ENCODE measurements at regions not wholly inside any gene's neighbourhood (a gene's known extent, or its start where the extent isn't known, plus 50 kb on each side); places are given as distances from the start of the nearest gene placed in this dataset.
"Not testable (repeated sequence)": the region's sequence is repeated elsewhere in the genome, so short reads cannot be mapped to it uniquely, and the experiment has no call there.

GRCh38 chr2:103402944-103403343, 641.1 kb downstream of the TMEM182 start:
- BruUV-seq (replicated peaks): no TSS peak
- no peak for DNase-seq (ENCODE audit: low spot score)
- TF ChIP-seq, protein P1, sequence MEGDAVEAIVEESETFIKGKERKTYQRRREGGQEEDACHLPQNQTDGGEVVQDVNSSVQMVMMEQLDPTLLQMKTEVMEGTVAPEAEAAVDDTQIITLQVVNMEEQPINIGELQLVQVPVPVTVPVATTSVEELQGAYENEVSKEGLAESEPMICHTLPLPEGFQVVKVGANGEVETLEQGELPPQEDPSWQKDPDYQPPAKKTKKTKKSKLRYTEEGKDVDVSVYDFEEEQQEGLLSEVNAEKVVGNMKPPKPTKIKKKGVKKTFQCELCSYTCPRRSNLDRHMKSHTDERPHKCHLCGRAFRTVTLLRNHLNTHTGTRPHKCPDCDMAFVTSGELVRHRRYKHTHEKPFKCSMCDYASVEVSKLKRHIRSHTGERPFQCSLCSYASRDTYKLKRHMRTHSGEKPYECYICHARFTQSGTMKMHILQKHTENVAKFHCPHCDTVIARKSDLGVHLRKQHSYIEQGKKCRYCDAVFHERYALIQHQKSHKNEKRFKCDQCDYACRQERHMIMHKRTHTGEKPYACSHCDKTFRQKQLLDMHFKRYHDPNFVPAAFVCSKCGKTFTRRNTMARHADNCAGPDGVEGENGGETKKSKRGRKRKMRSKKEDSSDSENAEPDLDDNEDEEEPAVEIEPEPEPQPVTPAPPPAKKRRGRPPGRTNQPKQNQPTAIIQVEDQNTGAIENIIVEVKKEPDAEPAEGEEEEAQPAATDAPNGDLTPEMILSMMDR (conservative IDR thresholded peaks at IDR 0.05; ENCODE audit: low read depth, low read length): no peak
- no peak for TF ChIP-seq EZH2 (IDR thresholded peaks at IDR 0.05; ENCODE audit: borderline replicate concordance, low read depth, low read length, poor library complexity, severe bottlenecking)
- Histone ChIP-seq H3K27ac (ENCODE audit: low read depth, low read length, poor library complexity, severe bottlenecking) (no peak overlapping the region), H3K27me3 (replicated peaks; ENCODE audit: insufficient read depth, low read depth, low read length, poor library complexity) (no peaks in the 10 kb centered on the region), H3K36me3 (ENCODE audit: insufficient read depth, low read length, poor library complexity, severe bottlenecking) (no peaks in the 10 kb centered on the region), H3K4me3 (ENCODE audit: low read depth, low read length, poor library complexity, severe bottlenecking) (no peak overlapping the region), H3K4me1 (ENCODE audit: insufficient read depth, low read length, poor library complexity, severe bottlenecking) (no peaks in the 10 kb centered on the region), H3K9me3 (ENCODE audit: low read depth, low read length, poor library complexity, severe bottlenecking) (peaks cover 4% of the 10 kb centered on the region)
- intact Hi-C loops (cut with micrococcal nuclease; ENCODE audit: unreplicated experiment): no loop called here
- POLR2A ChIA-PET (ENCODE audit: low non-redundant PET): no interaction called here
- CTCF ChIA-PET: no interaction called here

- H3K27ac ChIP-seq (ENCODE audit: low read depth, low read length, poor library complexity, severe bottlenecking); DNase-seq (ENCODE audit: low spot score); POLR2A ChIA-PET (ENCODE audit: low non-redundant PET); CTCF ChIA-PET; H3K4me3 ChIP-seq (ENCODE audit: low read depth, low read length, poor library complexity, severe bottlenecking); H3K9me3 ChIP-seq (ENCODE audit: low read depth, low read length, poor library complexity, severe bottlenecking); H3K36me3 ChIP-seq (ENCODE audit: insufficient read depth, low read length, poor library complexity, severe bottlenecking); BruUV-seq (replicated peaks); H3K4me1 ChIP-seq (ENCODE audit: insufficient read depth, low read length, poor library complexity, severe bottlenecking); H3K27me3 ChIP-seq (replicated peaks; ENCODE audit: insufficient read depth, low read depth, low read length, poor library complexity); intact Hi-C loops (cut with micrococcal nuclease; ENCODE audit: unreplicated experiment): not testable (repeated sequence)
Observed at GRCh38 chr2:103403388-103403787, 641.6 kb downstream of the TMEM182 start.

GRCh38 chr2:103410221-103410620, 648.4 kb downstream of the TMEM182 start:
- intact Hi-C loops (cut with micrococcal nuclease; ENCODE audit: unreplicated experiment): no loop called here
- H3K4me1 ChIP-seq (ENCODE audit: insufficient read depth, low read length, poor library complexity, severe bottlenecking): no peaks in the 10 kb centered on the region
- TF ChIP-seq, protein P1 (conservative IDR thresholded peaks at IDR 0.05; ENCODE audit: low read depth, low read length): no peak
- TF ChIP-seq EZH2 (IDR thresholded peaks at IDR 0.05; ENCODE audit: borderline replicate concordance, low read depth, low read length, poor library complexity, severe bottlenecking): no peak
- H3K27me3 ChIP-seq (replicated peaks; ENCODE audit: insufficient read depth, low read depth, low read length, poor library complexity): no peaks in the 10 kb centered on the region
- no TSS peak for BruUV-seq (replicated peaks)
- CTCF ChIA-PET: no interaction called here
- H3K9me3 ChIP-seq (ENCODE audit: low read depth, low read length, poor library complexity, severe bottlenecking): no peaks in the 10 kb centered on the region
- no peak overlapping the region for H3K27ac ChIP-seq (ENCODE audit: low read depth, low read length, poor library complexity, severe bottlenecking)
- no peaks in the 10 kb centered on the region for H3K36me3 ChIP-seq (ENCODE audit: insufficient read depth, low read length, poor library complexity, severe bottlenecking)
- no peak for DNase-seq (ENCODE audit: low spot score)
- POLR2A ChIA-PET (ENCODE audit: low non-redundant PET): no interaction called here
- no peak overlapping the region for H3K4me3 ChIP-seq (ENCODE audit: low read depth, low read length, poor library complexity, severe bottlenecking)

- Histone ChIP-seq H3K27ac (ENCODE audit: low read depth, low read length, poor library complexity, severe bottlenecking) (no peak overlapping the region), H3K9me3 (ENCODE audit: low read depth, low read length, poor library complexity, severe bottlenecking) (no peaks in the 10 kb centered on the region), H3K4me1 (ENCODE audit: insufficient read depth, low read length, poor library complexity, severe bottlenecking) (no peaks in the 10 kb centered on the region), H3K27me3 (replicated peaks; ENCODE audit: insufficient read depth, low read depth, low read length, poor library complexity) (no peaks in the 10 kb centered on the region), H3K36me3 (ENCODE audit: insufficient read depth, low read length, poor library complexity, severe bottlenecking) (no peaks in the 10 kb centered on the region), H3K4me3 (ENCODE audit: low read depth, low read length, poor library complexity, severe bottlenecking) (no peak overlapping the region)
- TF ChIP-seq EZH2 (IDR thresholded peaks at IDR 0.05; ENCODE audit: borderline replicate concordance, low read depth, low read length, poor library complexity, severe bottlenecking): no peak
- TF ChIP-seq, protein P1 (conservative IDR thresholded peaks at IDR 0.05; ENCODE audit: low read depth, low read length): no peak
- ChIA-PET CTCF (no interaction called here), POLR2A (ENCODE audit: low non-redundant PET) (no interaction called here)
- DNase-seq (ENCODE audit: low spot score): no peak
- BruUV-seq (replicated peaks): no TSS peak
- intact Hi-C loops (cut with micrococcal nuclease; ENCODE audit: unreplicated experiment): no loop called here
Observed at GRCh38 chr2:103419506-103419905, 657.7 kb downstream of the TMEM182 start.
